IMR-90 (cell line): ENCODE measurements at regions not wholly inside any gene's neighbourhood (a gene's known extent, or its start where the extent isn't known, plus 50 kb on each side); places are given as distances from the start of the nearest gene placed in this dataset.

Experiments used
- CEBPB ChIP-seq: IDR thresholded peaks from 2 replicates; pipeline ENCODE4 v1.6.1; 2012; ENCODE audit warnings: low read depth, low read length, improper control_type of control experiment
- CHD1 ChIP-seq: IDR thresholded peaks from 2 replicates; pipeline ENCODE4 v1.6.1; 2012; ENCODE audit warnings: low read depth, low read length, improper control_type of control experiment
- FOS ChIP-seq: fragments of 150-350 bp; IDR thresholded peaks from 2 replicates; pipeline ENCODE4 v1.6.1; 2016; ENCODE audit warnings: low read depth, low read length
- MAFK ChIP-seq: IDR thresholded peaks from 2 replicates; pipeline ENCODE4 v1.6.1; 2012; ENCODE audit warnings: low read depth, low read length, improper control_type of control experiment
- MXI1 ChIP-seq: IDR thresholded peaks from 2 replicates; pipeline ENCODE4 v1.6.1; 2012; ENCODE audit warnings: low read depth, mild to moderate bottlenecking, low read length, moderate library complexity, borderline replicate concordance
- POLR2A ChIP-seq: IDR thresholded peaks from 2 replicates; pipeline ENCODE4 v1.6.1; 2012; ENCODE audit warnings: mild to moderate bottlenecking, low read depth, low read length
- RAD21 ChIP-seq: IDR thresholded peaks from 2 replicates; pipeline ENCODE4 v1.6.1; 2012; ENCODE audit warnings: low read length, improper control_type of control experiment
- RCOR1 ChIP-seq: IDR thresholded peaks from 2 replicates; pipeline ENCODE4 v1.6.1; 2012; ENCODE audit warnings: mild to moderate bottlenecking, low read length, improper control_type of control experiment; ENCODE audit not compliant: insufficient replicate concordance
- RFX5 ChIP-seq: IDR thresholded peaks from 2 replicates; pipeline ENCODE4 v1.8.0; 2012; ENCODE audit warnings: low read depth, mild to moderate bottlenecking, low read length, moderate library complexity
- TF ChIP-seq, protein P1 (sequence below): conservative IDR thresholded peaks from 2 replicates; pipeline ENCODE4 v1.5.1; 2012; ENCODE audit warnings: mild to moderate bottlenecking, low read depth, low read length, improper control_type of control experiment
- TF ChIP-seq, protein P2 (sequence below): fragments of 150-350 bp; IDR thresholded peaks from 2 replicates; pipeline ENCODE4 v1.6.1; 2017; ENCODE audit warnings: mild to moderate bottlenecking, antibody characterized with exemption, low read length, low read depth

DNA sequence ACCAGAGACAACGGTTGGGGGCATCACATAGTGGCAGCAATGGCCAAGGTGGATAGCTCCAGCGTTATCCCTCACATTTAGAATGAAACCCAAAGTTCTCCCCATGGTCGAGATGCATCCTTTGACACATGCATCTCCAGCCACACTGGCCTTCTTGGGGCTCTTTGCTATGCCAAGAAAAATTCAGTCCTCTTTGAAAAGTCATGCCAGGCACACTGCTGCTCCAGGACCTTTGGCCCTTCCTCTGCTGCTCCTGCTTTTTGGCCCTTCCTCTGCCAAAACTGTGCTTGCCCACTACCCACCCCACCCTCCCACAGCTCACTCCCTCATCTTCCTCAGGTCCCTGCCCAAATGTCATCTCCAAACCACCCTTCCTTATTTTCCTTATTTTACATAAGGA is 106.4 kb downstream of the C1orf94 start:
- TF ChIP-seq, protein P1, sequence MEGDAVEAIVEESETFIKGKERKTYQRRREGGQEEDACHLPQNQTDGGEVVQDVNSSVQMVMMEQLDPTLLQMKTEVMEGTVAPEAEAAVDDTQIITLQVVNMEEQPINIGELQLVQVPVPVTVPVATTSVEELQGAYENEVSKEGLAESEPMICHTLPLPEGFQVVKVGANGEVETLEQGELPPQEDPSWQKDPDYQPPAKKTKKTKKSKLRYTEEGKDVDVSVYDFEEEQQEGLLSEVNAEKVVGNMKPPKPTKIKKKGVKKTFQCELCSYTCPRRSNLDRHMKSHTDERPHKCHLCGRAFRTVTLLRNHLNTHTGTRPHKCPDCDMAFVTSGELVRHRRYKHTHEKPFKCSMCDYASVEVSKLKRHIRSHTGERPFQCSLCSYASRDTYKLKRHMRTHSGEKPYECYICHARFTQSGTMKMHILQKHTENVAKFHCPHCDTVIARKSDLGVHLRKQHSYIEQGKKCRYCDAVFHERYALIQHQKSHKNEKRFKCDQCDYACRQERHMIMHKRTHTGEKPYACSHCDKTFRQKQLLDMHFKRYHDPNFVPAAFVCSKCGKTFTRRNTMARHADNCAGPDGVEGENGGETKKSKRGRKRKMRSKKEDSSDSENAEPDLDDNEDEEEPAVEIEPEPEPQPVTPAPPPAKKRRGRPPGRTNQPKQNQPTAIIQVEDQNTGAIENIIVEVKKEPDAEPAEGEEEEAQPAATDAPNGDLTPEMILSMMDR, result no peak
- no peak for TF ChIP-seq CHD1
- no peak for TF ChIP-seq CEBPB
- no peak for TF ChIP-seq POLR2A
- TF ChIP-seq, protein P2, sequence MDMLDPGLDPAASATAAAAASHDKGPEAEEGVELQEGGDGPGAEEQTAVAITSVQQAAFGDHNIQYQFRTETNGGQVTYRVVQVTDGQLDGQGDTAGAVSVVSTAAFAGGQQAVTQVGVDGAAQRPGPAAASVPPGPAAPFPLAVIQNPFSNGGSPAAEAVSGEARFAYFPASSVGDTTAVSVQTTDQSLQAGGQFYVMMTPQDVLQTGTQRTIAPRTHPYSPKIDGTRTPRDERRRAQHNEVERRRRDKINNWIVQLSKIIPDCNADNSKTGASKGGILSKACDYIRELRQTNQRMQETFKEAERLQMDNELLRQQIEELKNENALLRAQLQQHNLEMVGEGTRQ, result no peak
- no peak for TF ChIP-seq RCOR1
- TF ChIP-seq MAFK, result no peak
- no peak for TF ChIP-seq RFX5
- TF ChIP-seq MXI1, result no peak
- no peak for TF ChIP-seq FOS
- no peak for TF ChIP-seq RAD21
